ENCODE measurements at regions not wholly inside any gene's neighbourhood (a gene's known extent, or its start where the extent isn't known, plus 50 kb on each side); places are given as distances from the start of the nearest gene placed in this dataset.

GRCh38 chr13:69589531-69590235 lies 517.9 kb upstream of the ATXN8OS start:
- no peak for TF ChIP-seq CTCF (IDR thresholded peaks at IDR 0.05)
- no peak for TF ChIP-seq EP300 (IDR thresholded peaks at IDR 0.05; ENCODE audit: low read depth)

Measured in transverse colon (tissue), 3 donors.